Naive B cell (primary cell): ENCODE measurements at regions not wholly inside any gene's neighbourhood (a gene's known extent, or its start where the extent isn't known, plus 50 kb on each side); places are given as distances from the start of the nearest gene placed in this dataset.
"Not testable (repeated sequence)": the region's sequence is repeated elsewhere in the genome, so short reads cannot be mapped to it uniquely, and the experiment has no call there.

ENCODE experiments used
- ATAC-seq, 2 donors: fragments of 150-1000 bp; cut with Tn5 transposase; 2 replicates each; pipeline ENCODE4 v1.10.0; 2021; ENCODE audit warnings: low read depth in 2 of 2, mild to moderate bottlenecking in 2 of 2, moderate library complexity in 2 of 2
- DNase-seq: peaks from one replicate; pipeline ENCODE4 v3.0.0; 2022
- H3K27ac Mint-ChIP-seq, 6 donors: one replicate each; pipeline ENCODE4 v1.8.0; 2020 to 2022; ENCODE audit warnings: mild to moderate bottlenecking in 6 of 6, mixed read lengths in 6 of 6, moderate library complexity in 5 of 6, inconsistent platforms in 2 of 6
- H3K27me3 Mint-ChIP-seq, 3 donors: one replicate each; pipeline ENCODE4 v1.8.0; 2021 to 2022; ENCODE audit warnings: mixed read lengths in 3 of 3, mild to moderate bottlenecking in 1 of 3
- H3K36me3 Mint-ChIP-seq, 2 donors: one replicate each; pipeline ENCODE4 v1.8.0; 2020 to 2022; ENCODE audit warnings: mixed read lengths in 2 of 2, inconsistent platforms in 1 of 2, mild to moderate bottlenecking in 1 of 2
- H3K4me1 Mint-ChIP-seq, 3 donors: one replicate each; pipeline ENCODE4 v1.8.0; 2020 to 2022; ENCODE audit warnings: mixed read lengths in 3 of 3, inconsistent platforms in 1 of 3, mild to moderate bottlenecking in 1 of 3, moderate library complexity in 1 of 3
- H3K4me3 Mint-ChIP-seq, 8 donors: one replicate each; pipeline ENCODE4 v1.8.0; 2020 to 2022; ENCODE audit warnings: mild to moderate bottlenecking in 8 of 8, mixed read lengths in 8 of 8, moderate library complexity in 8 of 8, inconsistent platforms in 2 of 8
- H3K9me3 Mint-ChIP-seq, 7 donors: one replicate each; pipeline ENCODE4 v1.8.0; 2020 to 2022; ENCODE audit warnings: mixed read lengths in 7 of 7, mild to moderate bottlenecking in 5 of 7, inconsistent platforms in 2 of 7, moderate library complexity in 1 of 7

DNA sequence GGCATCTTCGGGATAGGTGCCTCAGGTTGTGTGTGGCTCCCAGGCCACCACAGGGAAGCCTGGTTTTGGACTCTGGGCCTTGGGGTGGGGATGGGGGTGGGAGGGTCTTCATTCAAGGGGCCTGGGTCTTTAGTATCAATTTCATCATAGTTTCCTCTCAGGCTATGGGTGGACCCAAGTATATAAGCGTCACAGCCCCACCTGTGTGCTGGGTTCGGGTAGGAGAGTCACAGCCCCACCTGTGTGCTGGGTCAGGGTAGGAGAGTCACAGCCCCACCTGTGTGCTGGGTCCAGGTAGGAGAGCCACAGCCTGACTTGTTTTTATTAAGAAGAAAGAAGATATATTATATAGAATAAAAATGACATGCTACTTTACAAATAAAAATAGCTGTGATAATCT, 422.1 kb downstream of the BRD1 start:
- Mint-ChIP-seq H3K36me3 (no peaks in the 10 kb centered on the region), H3K27me3 (peaks cover 8 to 17% (median 15%) of the 10 kb centered on the region in 3 donors), H3K27ac (no peak overlapping the region), H3K4me1 (no peaks in the 10 kb centered on the region), H3K4me3 (no peak overlapping the region), H3K9me3 (peaks cover 3 to 12% (median 7%) of the 10 kb centered on the region in 7 donors)
- DNase-seq, result no peak
- ATAC-seq, result no peak

- Mint-ChIP-seq H3K4me3 (no peak overlapping the region), H3K27me3 (peaks cover 8 to 17% (median 15%) of the 10 kb centered on the region in 3 donors), H3K4me1 (no peaks in the 10 kb centered on the region), H3K27ac (no peak overlapping the region), H3K9me3 (peaks cover 3 to 9% (median 5%) of the 10 kb centered on the region in 7 donors), H3K36me3 (no peaks in the 10 kb centered on the region)
- ATAC-seq, result no peak
- no peak for DNase-seq
Measured at GRCh38 chr22:49404576-49405241, 423.0 kb downstream of the BRD1 start.

DNA sequence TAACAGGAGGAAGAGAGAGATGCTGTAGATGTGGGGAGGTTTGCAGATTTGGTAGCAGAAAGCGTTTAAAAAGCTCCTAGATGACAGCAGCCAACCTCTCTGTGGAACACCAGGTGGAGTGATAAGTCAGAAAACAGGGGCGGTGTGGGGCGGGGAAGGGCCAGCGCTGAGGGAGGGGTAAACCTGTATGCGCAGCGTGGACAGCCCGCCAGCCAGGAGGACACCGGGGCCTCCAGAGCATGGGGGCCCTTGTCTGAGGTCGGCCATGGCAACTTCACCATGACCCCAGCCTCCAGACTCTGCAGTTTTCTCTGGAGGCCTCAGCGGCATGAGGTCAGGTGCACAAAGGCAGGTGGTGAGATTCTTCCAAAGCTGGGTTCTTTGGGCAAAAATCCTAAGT, 423.7 kb downstream of the BRD1 start:
- no peak overlapping the region for H3K27ac Mint-ChIP-seq
- H3K36me3 Mint-ChIP-seq, result no peaks in the 10 kb centered on the region
- H3K4me1 Mint-ChIP-seq, result no peaks in the 10 kb centered on the region
- peaks cover 0 to 6% (median 0%) of the 10 kb centered on the region in 7 donors for H3K9me3 Mint-ChIP-seq
- no peak overlapping the region for H3K4me3 Mint-ChIP-seq
- peaks cover 8 to 17% (median 15%) of the 10 kb centered on the region in 3 donors for H3K27me3 Mint-ChIP-seq
- DNase-seq (no peak), ATAC-seq (no peak)

DNA sequence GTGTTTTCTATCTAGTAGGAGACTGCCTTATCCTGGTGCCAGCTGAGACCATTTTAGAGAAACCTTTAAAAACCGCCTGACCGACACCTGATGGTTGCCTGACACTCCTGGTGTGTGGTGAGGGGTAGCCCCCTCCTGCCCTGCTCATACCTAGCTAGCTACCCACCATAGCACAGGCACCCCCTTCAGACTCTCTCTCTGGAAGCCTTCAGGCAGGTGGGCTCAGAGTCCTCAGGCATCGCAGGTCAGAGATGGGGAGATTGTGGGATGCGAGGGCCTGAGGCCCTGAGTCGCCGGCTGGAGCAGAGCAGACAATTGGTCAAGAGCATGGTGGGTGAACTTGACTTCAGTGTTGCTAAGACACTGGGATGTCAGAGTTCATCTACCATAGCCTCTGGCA, 424.6 kb downstream of the BRD1 start:
- H3K9me3 Mint-ChIP-seq, result peaks cover 0 to 6% (median 0%) of the 10 kb centered on the region in 7 donors

DNA sequence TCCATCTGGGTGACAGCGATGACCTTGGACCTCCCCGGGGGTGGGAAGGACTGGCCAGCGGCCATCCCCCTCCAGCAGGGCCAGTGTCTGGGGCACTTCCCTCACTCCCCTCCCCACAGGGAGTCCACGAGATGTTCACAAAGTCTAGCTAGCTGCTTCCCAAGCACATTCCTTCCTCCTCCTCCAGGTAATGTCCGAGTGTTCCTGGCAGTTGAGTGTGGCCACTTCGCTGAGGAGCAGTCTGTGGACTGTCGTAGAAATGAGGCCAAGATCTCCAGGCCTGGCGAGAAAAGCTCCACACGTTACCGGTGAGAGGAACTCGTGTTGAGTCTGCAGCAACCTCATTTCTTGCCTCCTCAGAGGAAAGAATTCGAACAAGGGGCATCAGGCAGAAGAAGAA, 425.5 kb downstream of the BRD1 start:
- Mint-ChIP-seq H3K9me3 (peaks cover 0 to 3% (median 0%) of the 10 kb centered on the region in 7 donors), H3K36me3 (no peaks in the 10 kb centered on the region), H3K27me3 (peaks cover 8 to 15% (median 11%) of the 10 kb centered on the region in 3 donors), H3K27ac (no peak overlapping the region), H3K4me1 (no peaks in the 10 kb centered on the region), H3K4me3 (no peak overlapping the region)
- DNase-seq (no peak), ATAC-seq (no peak)

More for the DNA sequence above, 424.6 kb downstream of the BRD1 start:
- Mint-ChIP-seq H3K4me1 (no peaks in the 10 kb centered on the region), H3K4me3 (no peak overlapping the region), H3K27me3 (peaks cover 8 to 15% (median 14%) of the 10 kb centered on the region in 3 donors), H3K36me3 (no peaks in the 10 kb centered on the region), H3K27ac (no peak overlapping the region)
- no peak for ATAC-seq
- DNase-seq, result no peak

DNA sequence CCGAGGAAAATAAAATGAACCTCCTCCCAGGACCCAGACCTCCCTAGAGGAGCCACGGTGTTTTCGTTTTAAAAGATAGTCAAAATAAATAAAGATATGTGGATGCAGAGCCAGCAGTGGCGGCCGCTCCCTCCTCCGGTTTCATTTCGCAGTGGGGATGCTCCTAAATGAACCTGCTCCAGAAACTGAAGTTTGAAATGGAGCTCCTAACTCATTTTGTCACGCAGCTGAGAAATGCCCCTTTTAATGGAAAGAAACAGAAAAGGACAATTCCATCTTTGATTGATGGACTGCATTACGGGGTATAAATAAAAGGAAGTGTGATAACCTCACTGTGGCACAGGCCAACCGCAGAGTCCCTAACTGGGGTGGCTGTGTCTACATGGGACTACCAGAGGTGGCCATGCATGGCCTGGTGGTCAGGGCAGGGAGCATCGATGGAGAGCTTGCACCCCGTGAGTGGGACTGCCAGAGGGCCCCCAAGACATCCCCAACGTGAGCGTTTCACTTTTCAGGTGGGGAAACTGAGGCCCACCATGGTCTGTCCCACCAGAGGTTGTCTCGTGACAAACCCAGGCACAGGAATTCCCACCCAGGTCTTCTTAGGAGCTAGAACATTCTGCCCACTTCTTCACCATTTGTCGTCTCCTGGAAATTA, 426.6 kb downstream of the BRD1 start:
- DNase-seq (no peak), ATAC-seq (no peak)
- no peak overlapping the region for H3K27ac Mint-ChIP-seq
- H3K4me3 Mint-ChIP-seq, result no peak overlapping the region
- H3K36me3 Mint-ChIP-seq, result no peaks in the 10 kb centered on the region
- peaks cover 7 to 11% (median 8%) of the 10 kb centered on the region in 3 donors for H3K27me3 Mint-ChIP-seq
- H3K9me3 Mint-ChIP-seq, result peaks cover 0 to 3% (median 0%) of the 10 kb centered on the region in 7 donors
- H3K4me1 Mint-ChIP-seq, result no peaks in the 10 kb centered on the region

DNA sequence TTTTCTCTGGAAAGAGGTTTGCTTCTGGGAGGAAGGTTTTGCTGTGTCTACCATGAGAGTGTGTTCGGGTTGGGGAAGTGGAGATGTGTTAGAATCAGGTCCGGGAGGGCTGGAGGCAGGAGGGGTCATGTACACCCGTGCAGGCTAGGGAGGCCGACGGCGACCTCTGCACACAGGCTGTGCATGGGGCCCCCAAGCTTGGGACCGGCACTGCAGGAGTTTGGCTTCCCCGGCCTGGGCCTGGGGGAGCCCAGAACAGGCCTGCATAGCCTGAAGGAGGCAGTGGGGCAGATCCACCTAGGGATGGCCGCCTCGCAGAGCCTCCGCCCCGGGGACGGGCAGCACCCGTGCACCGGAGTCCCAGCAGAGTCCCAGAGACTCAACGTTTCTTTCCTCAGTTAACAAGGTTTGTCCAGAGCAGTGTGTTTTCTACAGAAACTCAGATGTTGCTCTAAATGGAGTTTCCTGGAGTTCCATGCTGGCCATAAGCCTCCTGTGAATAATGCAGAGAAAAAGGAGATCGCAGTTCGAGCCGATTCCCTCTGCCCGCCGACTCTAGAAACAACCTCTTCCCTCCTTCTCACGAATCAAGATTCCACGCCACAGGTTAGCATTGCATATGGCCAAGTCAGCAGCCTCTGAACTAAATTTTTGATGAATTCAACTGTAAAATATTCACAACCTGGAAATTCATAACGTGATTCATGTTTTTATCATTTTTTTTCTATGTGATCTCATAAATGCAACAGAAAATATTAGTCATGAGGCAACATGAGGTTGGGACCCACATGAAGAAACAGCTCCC, 427.3 kb downstream of the BRD1 start:
- Mint-ChIP-seq H3K4me3 (no peak overlapping the region), H3K9me3 (peaks cover 0 to 3% (median 0%) of the 10 kb centered on the region in 7 donors), H3K36me3 (no peaks in the 10 kb centered on the region), H3K27ac (no peak overlapping the region), H3K27me3 (peaks cover 7 to 11% (median 8%) of the 10 kb centered on the region in 3 donors), H3K4me1 (no peaks in the 10 kb centered on the region)
- no peak for DNase-seq
- no peak for ATAC-seq

- DNase-seq, result no peak
- Mint-ChIP-seq H3K9me3 (peaks cover 2 to 14% (median 6%) of the 10 kb centered on the region in 7 donors), H3K27ac (peak overlapping the region in 1 of 6 donors; percentile 27), H3K27me3 (peaks cover 3 to 13% (median 7%) of the 10 kb centered on the region in 3 donors), H3K4me3 (no peak overlapping the region), H3K4me1 (no peaks in the 10 kb centered on the region), H3K36me3 (peaks cover 0 to 4% of the 10 kb centered on the region in 2 donors)
- no peak for ATAC-seq
Measured at GRCh38 chr22:49398646-49399045, 429.0 kb downstream of the BRD1 start.

DNA sequence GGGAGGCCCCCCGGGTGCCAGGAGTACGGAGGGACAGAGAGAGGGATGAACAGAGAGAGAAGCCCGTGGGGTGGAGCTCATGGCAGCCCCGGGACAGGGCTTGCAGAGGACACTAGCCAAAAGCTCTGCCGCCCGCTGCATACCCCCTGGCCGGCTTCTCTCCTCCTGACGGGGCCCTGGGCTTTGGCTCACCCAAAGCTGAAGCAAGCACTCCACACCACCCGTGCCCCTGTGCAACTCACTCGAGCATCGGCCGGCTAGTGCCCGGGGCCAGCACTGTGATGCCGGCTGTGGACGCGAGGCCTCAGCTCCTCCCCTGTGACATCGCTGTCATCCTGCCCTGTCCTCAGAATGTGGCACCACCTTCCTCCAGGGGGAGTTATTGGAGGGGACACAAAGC, 429.6 kb downstream of the BRD1 start:
- DNase-seq, result no peak
- peaks cover 0 to 4% of the 10 kb centered on the region in 2 donors for H3K36me3 Mint-ChIP-seq
- peaks cover 3 to 14% (median 4%) of the 10 kb centered on the region in 7 donors for H3K9me3 Mint-ChIP-seq
- no peaks in the 10 kb centered on the region for H3K4me1 Mint-ChIP-seq
- no peak overlapping the region for H3K27ac Mint-ChIP-seq
- no peak overlapping the region for H3K4me3 Mint-ChIP-seq
- no peak for ATAC-seq
- H3K27me3 Mint-ChIP-seq, result peaks cover under 1 to 9% (median 6%) of the 10 kb centered on the region in 3 donors

DNA sequence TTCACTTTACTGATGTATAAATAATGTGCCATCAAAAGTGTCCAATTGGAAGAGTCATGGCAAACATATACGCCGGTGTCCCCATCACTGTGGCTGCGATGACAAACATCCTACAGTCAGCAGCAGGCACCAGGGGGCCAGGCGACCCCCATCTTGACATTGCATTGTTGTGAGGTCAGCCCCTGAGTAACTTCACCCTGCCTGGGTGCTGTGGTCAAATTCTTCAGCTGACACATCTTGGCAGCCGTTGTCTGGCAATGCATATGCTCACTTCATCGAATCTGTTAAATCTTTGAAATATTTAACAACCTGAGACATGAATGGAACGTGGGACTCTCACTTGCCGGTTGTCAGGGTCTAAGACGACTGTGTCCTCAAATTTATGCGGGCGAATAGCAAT, 430.9 kb downstream of the BRD1 start:
- no peak overlapping the region for H3K4me3 Mint-ChIP-seq
- H3K27ac Mint-ChIP-seq, result no peak overlapping the region
- peaks cover 9 to 12% (median 9%) of the 10 kb centered on the region in 3 donors for H3K27me3 Mint-ChIP-seq
- H3K9me3 Mint-ChIP-seq, result peaks cover 3 to 16% (median 6%) of the 10 kb centered on the region in 7 donors
- peaks cover 0 to 4% of the 10 kb centered on the region in 2 donors for H3K36me3 Mint-ChIP-seq
- ATAC-seq (no peak), DNase-seq (no peak)
- no peaks in the 10 kb centered on the region for H3K4me1 Mint-ChIP-seq

DNA sequence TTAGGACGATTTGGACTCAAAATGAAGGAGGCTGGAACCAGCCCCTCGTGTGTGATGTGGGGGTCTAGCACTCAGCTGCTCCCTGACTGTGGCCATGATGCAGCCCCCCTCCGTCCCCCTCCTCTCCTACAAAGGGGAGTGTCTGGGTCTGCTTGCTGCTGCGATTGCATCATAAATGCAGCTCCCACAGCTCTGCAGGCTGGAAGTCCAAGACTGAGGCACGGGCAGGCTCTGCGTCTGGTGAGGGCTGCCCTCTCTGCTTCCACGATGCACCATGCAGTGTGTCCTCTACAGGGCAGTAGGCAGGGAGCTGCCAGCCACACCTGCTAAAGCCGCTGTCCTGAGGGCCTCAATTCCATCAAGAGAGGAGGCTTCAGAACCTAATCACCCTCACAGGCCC, 432.1 kb downstream of the BRD1 start:
- Mint-ChIP-seq H3K27ac (no peak overlapping the region), H3K4me1 (no peaks in the 10 kb centered on the region), H3K36me3 (peaks cover 0 to 4% of the 10 kb centered on the region in 2 donors), H3K27me3 (peaks cover 12 to 19% (median 15%) of the 10 kb centered on the region in 3 donors), H3K9me3 (peaks cover 3 to 16% (median 6%) of the 10 kb centered on the region in 7 donors), H3K4me3 (no peak overlapping the region)
- ATAC-seq, result no peak
- DNase-seq, result no peak

- not testable (repeated sequence) for ATAC-seq, H3K4me3 Mint-ChIP-seq, DNase-seq, H3K4me1 Mint-ChIP-seq, H3K27ac Mint-ChIP-seq, H3K36me3 Mint-ChIP-seq
- Mint-ChIP-seq H3K27me3 (peaks cover 12 to 24% (median 15%) of the 10 kb centered on the region in 3 donors), H3K9me3 (peaks cover 3 to 16% (median 6%) of the 10 kb centered on the region in 7 donors)
Measured at GRCh38 chr22:49395062-49395461, 432.6 kb downstream of the BRD1 start.

DNA sequence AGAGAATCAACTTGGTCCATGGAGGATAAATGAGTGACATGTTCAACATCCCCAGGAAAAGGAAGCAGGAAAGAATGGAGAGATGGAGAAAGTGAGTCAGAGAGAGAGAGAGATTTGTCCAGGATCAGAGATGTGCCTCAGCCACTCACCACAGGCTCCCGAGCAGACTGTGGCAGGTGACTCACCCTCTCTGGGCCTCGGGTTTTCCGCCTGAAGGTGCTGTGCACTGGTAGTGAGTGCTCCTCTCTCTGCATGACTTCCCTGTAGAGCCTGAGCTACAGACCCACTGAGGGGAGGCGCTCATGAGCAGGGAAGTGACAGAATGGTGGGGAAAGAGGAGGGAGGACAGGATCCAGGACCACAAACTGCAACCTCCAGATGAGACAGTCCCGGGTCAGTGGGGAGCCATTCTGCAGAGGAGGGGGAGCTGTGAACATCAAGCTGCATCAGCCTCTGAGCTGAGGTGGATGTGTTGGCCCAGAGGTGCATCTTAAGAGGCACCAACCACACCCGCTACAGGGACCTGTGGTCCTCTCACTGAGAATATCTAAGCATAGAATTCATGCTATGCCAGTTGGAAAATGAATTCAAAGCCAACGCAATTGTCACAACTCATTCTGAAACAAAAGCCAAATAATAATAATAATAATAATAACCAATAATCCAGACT, 433.4 kb downstream of the BRD1 start:
- ATAC-seq (no peak), DNase-seq (no peak)
- Mint-ChIP-seq H3K27me3 (peaks cover 12 to 24% (median 15%) of the 10 kb centered on the region in 3 donors), H3K27ac (no peak overlapping the region), H3K4me3 (no peak overlapping the region), H3K36me3 (peaks cover 0 to 4% of the 10 kb centered on the region in 2 donors), H3K4me1 (no peaks in the 10 kb centered on the region), H3K9me3 (peaks cover 3 to 19% (median 6%) of the 10 kb centered on the region in 7 donors)
